CD8-positive, alpha-beta memory T cell (primary cell): ENCODE measurements at regions not wholly inside any gene's neighbourhood (a gene's known extent, or its start where the extent isn't known, plus 50 kb on each side); places are given as distances from the start of the nearest gene placed in this dataset.

ENCODE experiments used
- CTCF ChIA-PET: fragments of 350-600 bp; sonication (Branson Sonifier 250); formaldehyde crosslinking; loops from one replicate; lab custom pipeline; 2021; ENCODE audit warnings: antibody characterized with exemption; lab: Charles Lee
- POLR2A ChIA-PET: fragments of 350-600 bp; sonication (Branson Sonifier 250); formaldehyde crosslinking; loops from one replicate; lab custom pipeline; 2021; ENCODE audit warnings: antibody characterized with exemption; lab: Charles Lee
- DNase-seq, 5 donors: peaks; one replicate each; pipeline versions ENCODE4 v3.0.0 to v3.0.0-alpha.2; 2020 to 2022; ENCODE audit warnings: mixed read lengths in 1 of 5
- H3K27ac ChIP-seq: one replicate; pipeline ENCODE4 v1.7.0; 2013; ENCODE audit warnings: low read depth, mild to moderate bottlenecking, low read length, moderate library complexity
- H3K27me3 ChIP-seq: 2 replicates; pipeline ENCODE4 v1.7.0; 2013; ENCODE audit warnings: low read length, mild to moderate bottlenecking; ENCODE audit not compliant: insufficient read depth, poor library complexity, severe bottlenecking
- H3K36me3 ChIP-seq: 2 replicates; pipeline ENCODE4 v1.7.0; 2013; ENCODE audit warnings: mild to moderate bottlenecking, low read length, moderate library complexity; ENCODE audit not compliant: insufficient read depth
- H3K4me1 ChIP-seq: 2 replicates; pipeline ENCODE4 v1.7.0; 2013; ENCODE audit warnings: mild to moderate bottlenecking, low read length, moderate library complexity; ENCODE audit not compliant: insufficient read depth
- H3K4me3 ChIP-seq: 2 replicates; pipeline ENCODE4 v1.7.0; 2013; ENCODE audit warnings: mild to moderate bottlenecking, low read length
- H3K9me3 ChIP-seq: 2 replicates; pipeline ENCODE4 v1.7.0; 2013; ENCODE audit warnings: mild to moderate bottlenecking, low read length
- H3K27ac Mint-ChIP-seq, 8 donors: one replicate each; pipeline ENCODE4 v1.8.0; 2020 to 2021; ENCODE audit warnings: mixed read lengths in 8 of 8, mild to moderate bottlenecking in 6 of 8, inconsistent platforms in 3 of 8, moderate library complexity in 3 of 8
- H3K27me3 Mint-ChIP-seq, 2 donors: one replicate each; pipeline ENCODE4 v1.8.0; 2020 to 2021; ENCODE audit warnings: mixed read lengths in 2 of 2, mild to moderate bottlenecking in 1 of 2, moderate library complexity in 1 of 2
- H3K36me3 Mint-ChIP-seq, 3 donors: one replicate each; pipeline ENCODE4 v1.8.0; 2020 to 2021; ENCODE audit warnings: mixed read lengths in 3 of 3, inconsistent platforms in 1 of 3, mild to moderate bottlenecking in 1 of 3
- H3K4me1 Mint-ChIP-seq, 3 donors: one replicate each; pipeline ENCODE4 v1.8.0; 2020 to 2021; ENCODE audit warnings: mixed read lengths in 3 of 3, inconsistent platforms in 1 of 3, mild to moderate bottlenecking in 1 of 3
- H3K4me3 Mint-ChIP-seq, 7 donors: one replicate each; pipeline ENCODE4 v1.8.0; 2020 to 2021; ENCODE audit warnings: mixed read lengths in 7 of 7, mild to moderate bottlenecking in 6 of 7, moderate library complexity in 4 of 7, inconsistent platforms in 2 of 7
- H3K9me3 Mint-ChIP-seq, 5 donors: one replicate each; pipeline ENCODE4 v1.8.0; 2020 to 2022; ENCODE audit warnings: mixed read lengths in 5 of 5, mild to moderate bottlenecking in 3 of 5, moderate library complexity in 2 of 5, inconsistent platforms in 1 of 5

DNA sequence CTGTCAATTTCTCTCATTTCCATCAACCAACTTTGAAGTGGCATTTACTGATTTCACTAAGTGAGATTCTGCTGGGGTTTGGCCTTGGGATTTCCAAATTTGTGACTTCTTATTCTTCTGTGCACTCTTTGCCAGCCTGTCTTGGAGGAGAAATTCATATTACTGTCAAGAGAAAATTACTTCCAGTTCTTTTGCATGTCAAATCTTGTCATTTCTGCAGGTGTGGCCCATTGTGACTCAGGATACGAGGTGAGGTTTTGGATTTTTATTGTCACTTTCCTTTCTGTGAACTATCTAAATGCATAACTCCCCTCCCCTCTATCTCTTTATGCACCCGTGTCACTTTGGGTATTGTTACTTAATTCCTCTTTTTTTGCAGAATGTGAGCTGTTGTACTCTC is 102.6 kb upstream of the GUCY1A1 start:
- no peak overlapping the region for H3K27ac Mint-ChIP-seq
- no peak overlapping the region for H3K4me3 Mint-ChIP-seq
- no peaks in the 10 kb centered on the region for H3K36me3 Mint-ChIP-seq
- H3K9me3 Mint-ChIP-seq: peaks cover 0 to 2% (median 0%) of the 10 kb centered on the region in 5 donors
- POLR2A ChIA-PET: no interaction called here
- DNase-seq: no peak
- H3K4me1 Mint-ChIP-seq: no peaks in the 10 kb centered on the region
- CTCF ChIA-PET: no interaction called here
- Histone ChIP-seq H3K27ac (no peak overlapping the region), H3K4me1 (no peaks in the 10 kb centered on the region), H3K9me3 (no peaks in the 10 kb centered on the region), H3K36me3 (no peaks in the 10 kb centered on the region), H3K27me3 (no peaks in the 10 kb centered on the region), H3K4me3 (no peak overlapping the region)
- H3K27me3 Mint-ChIP-seq: peaks cover 0 to 2% of the 10 kb centered on the region in 2 donors

GRCh38 chr4:155559915-155560314 is 106.7 kb upstream of the GUCY1A1 start:
- Mint-ChIP-seq H3K27me3 (peaks cover 0 to 2% of the 10 kb centered on the region in 2 donors), H3K9me3 (peaks cover 0 to 3% (median 0%) of the 10 kb centered on the region in 5 donors), H3K27ac (no peak overlapping the region), H3K4me3 (no peak overlapping the region), H3K4me1 (no peaks in the 10 kb centered on the region), H3K36me3 (no peaks in the 10 kb centered on the region)
- Histone ChIP-seq H3K4me1 (no peaks in the 10 kb centered on the region), H3K9me3 (no peaks in the 10 kb centered on the region), H3K4me3 (no peak overlapping the region), H3K27me3 (no peaks in the 10 kb centered on the region), H3K27ac (no peak overlapping the region), H3K36me3 (no peaks in the 10 kb centered on the region)
- no peak for DNase-seq
- CTCF ChIA-PET: no interaction called here
- POLR2A ChIA-PET: no interaction called here

DNA sequence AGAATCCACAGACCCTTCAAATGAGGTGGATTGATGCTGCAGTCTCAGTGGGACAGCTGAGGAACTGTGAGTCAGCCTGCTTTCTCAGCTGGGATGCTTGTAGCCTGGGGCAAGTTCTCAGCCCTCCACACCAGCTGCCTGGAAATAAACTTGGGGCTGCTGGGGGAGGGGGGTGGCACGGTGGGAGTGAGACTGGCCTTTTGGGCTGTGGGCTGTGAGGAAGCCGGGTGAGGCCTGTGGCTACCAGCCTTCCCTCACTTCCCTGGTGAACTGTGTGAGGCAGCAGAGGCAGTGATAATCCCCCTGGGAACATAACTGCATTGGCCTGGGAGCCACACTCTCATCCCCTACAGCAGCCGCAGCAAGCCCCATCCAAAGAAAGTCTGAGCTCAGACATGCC is 114.5 kb upstream of the GUCY1A1 start:
- Histone ChIP-seq H3K4me3 (no peak overlapping the region), H3K36me3 (no peaks in the 10 kb centered on the region), H3K27ac (no peak overlapping the region), H3K4me1 (no peaks in the 10 kb centered on the region), H3K9me3 (no peaks in the 10 kb centered on the region), H3K27me3 (no peaks in the 10 kb centered on the region)
- POLR2A ChIA-PET: no interaction called here
- no peak overlapping the region for H3K4me3 Mint-ChIP-seq
- DNase-seq: no peak
- H3K27ac Mint-ChIP-seq: no peak overlapping the region
- no peaks in the 10 kb centered on the region for H3K27me3 Mint-ChIP-seq
- H3K36me3 Mint-ChIP-seq: no peaks in the 10 kb centered on the region
- no peaks in the 10 kb centered on the region for H3K4me1 Mint-ChIP-seq
- CTCF ChIA-PET: no interaction called here
- peaks cover 0 to 13% (median 4%) of the 10 kb centered on the region in 5 donors for H3K9me3 Mint-ChIP-seq

- H3K4me1 Mint-ChIP-seq: no peaks in the 10 kb centered on the region
- ChIA-PET POLR2A (no interaction called here), CTCF (no interaction called here)
Observed at GRCh38 chr4:155548173-155548572, 118.5 kb upstream of the GUCY1A1 start.

GRCh38 chr4:155546451-155546850 is 120.2 kb upstream of the GUCY1A1 start:
- no peaks in the 10 kb centered on the region for H3K4me1 ChIP-seq
- CTCF ChIA-PET: no interaction called here

More at GRCh38 chr4:155548173-155548572, 118.5 kb upstream of the GUCY1A1 start:
- Histone ChIP-seq H3K9me3 (no peaks in the 10 kb centered on the region), H3K4me3 (no peak overlapping the region), H3K4me1 (no peaks in the 10 kb centered on the region), H3K36me3 (no peaks in the 10 kb centered on the region), H3K27me3 (no peaks in the 10 kb centered on the region), H3K27ac (no peak overlapping the region)
- Mint-ChIP-seq H3K4me3 (no peak overlapping the region), H3K9me3 (peaks cover 0 to 5% (median 4%) of the 10 kb centered on the region in 5 donors), H3K27ac (no peak overlapping the region), H3K36me3 (no peaks in the 10 kb centered on the region), H3K27me3 (no peaks in the 10 kb centered on the region)
- DNase-seq: no peak

DNA sequence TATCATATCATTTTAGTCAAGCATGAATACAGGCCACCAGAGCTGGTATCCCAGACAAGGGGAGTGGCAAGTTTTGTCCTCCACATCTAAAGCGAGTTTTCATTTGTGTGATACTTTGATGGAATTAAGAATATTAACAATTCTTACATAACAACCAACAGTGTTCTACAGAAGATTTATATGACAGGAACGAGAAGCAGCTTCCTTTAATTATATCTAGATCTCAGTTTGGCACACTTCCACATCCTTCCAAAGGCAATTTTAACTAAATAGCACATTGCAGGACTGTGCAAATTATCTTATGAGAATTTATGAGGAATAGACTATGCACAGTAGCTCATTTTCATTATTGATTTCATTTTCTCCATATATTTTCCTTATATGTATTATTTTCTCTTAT is 121.2 kb upstream of the GUCY1A1 start:
- Histone ChIP-seq H3K4me3 (no peak overlapping the region), H3K27ac (no peak overlapping the region), H3K36me3 (no peaks in the 10 kb centered on the region), H3K4me1 (no peaks in the 10 kb centered on the region), H3K9me3 (no peaks in the 10 kb centered on the region), H3K27me3 (no peaks in the 10 kb centered on the region)
- Mint-ChIP-seq H3K36me3 (no peaks in the 10 kb centered on the region), H3K4me3 (no peak overlapping the region), H3K9me3 (peaks cover 0 to 8% (median 0%) of the 10 kb centered on the region in 5 donors), H3K4me1 (no peaks in the 10 kb centered on the region), H3K27me3 (no peaks in the 10 kb centered on the region), H3K27ac (no peak overlapping the region)
- POLR2A ChIA-PET: no interaction called here
- DNase-seq: no peak
- CTCF ChIA-PET: no interaction called here

More at GRCh38 chr4:155546451-155546850, 120.2 kb upstream of the GUCY1A1 start:
- Histone ChIP-seq H3K27me3 (no peaks in the 10 kb centered on the region), H3K36me3 (no peaks in the 10 kb centered on the region), H3K9me3 (no peaks in the 10 kb centered on the region), H3K27ac (no peak overlapping the region), H3K4me3 (no peak overlapping the region)
- Mint-ChIP-seq H3K4me3 (no peak overlapping the region), H3K4me1 (no peaks in the 10 kb centered on the region), H3K27ac (no peak overlapping the region), H3K9me3 (peaks cover 0 to 10% (median 0%) of the 10 kb centered on the region in 5 donors), H3K27me3 (no peaks in the 10 kb centered on the region), H3K36me3 (no peaks in the 10 kb centered on the region)
- DNase-seq: no peak
- POLR2A ChIA-PET: no interaction called here

DNA sequence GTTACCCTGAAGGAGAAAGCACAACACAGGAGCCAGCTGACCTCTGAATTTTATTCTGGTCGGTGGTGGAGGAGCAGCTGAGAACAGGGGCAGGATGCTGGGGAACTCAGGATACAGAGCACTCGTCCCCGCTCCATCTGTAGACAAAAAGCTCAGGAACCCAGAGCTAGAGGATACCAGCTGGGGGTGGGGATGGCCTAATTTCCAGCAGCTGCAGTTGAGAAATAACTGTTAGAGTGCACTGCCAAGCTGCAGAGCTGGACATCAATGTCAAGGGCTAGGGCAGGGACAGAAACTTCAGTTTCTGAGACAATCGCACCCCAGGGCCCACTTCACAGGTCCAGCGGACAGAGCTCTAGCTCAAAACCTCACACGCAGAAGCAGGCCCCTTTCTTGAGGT is 122.1 kb upstream of the GUCY1A1 start:
- ChIA-PET POLR2A (no interaction called here), CTCF (no interaction called here)
- H3K36me3 Mint-ChIP-seq: no peaks in the 10 kb centered on the region
- H3K27ac ChIP-seq: no peak overlapping the region
- H3K9me3 ChIP-seq: no peaks in the 10 kb centered on the region
- no peaks in the 10 kb centered on the region for H3K36me3 ChIP-seq
- peaks cover 0 to 6% (median 0%) of the 10 kb centered on the region in 5 donors for H3K9me3 Mint-ChIP-seq
- H3K4me3 Mint-ChIP-seq: no peak overlapping the region
- no peaks in the 10 kb centered on the region for H3K27me3 ChIP-seq
- H3K4me3 ChIP-seq: no peak overlapping the region
- no peak for DNase-seq
- H3K27me3 Mint-ChIP-seq: no peaks in the 10 kb centered on the region
- no peak overlapping the region for H3K27ac Mint-ChIP-seq
- H3K4me1 ChIP-seq: no peaks in the 10 kb centered on the region
- no peaks in the 10 kb centered on the region for H3K4me1 Mint-ChIP-seq

DNA sequence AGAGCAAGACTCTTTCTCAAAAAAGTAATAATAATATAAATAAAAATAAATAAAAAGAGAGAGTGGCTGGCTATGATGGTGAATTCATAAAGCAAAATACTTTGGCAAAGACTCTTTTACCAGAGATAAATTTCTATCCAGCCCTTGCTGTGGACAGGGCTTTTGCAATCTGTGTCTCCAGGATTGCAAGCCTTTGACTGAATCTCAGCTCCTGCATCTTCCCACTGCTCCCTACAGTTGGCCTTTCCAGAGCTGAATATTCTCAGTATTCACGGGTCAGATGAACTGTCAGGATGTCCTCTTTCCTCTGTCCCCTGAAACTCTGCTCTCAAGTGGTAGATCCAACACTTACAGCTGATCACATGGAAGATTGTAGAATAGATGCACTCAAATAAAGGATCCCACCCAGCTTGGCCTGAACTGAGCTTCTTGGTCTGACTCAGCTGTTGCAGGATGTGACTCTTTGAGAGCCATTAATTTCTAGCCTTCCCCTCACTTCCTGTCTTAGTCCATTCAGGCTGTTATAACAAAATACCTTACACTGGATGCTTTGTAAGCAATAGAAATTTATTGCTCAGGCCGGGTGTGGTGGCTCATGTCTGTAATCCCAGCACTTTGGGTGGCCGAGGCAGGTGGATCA is 123.4 kb upstream of the GUCY1A1 start:
- Mint-ChIP-seq H3K27ac (no peak overlapping the region), H3K4me3 (no peak overlapping the region), H3K27me3 (no peaks in the 10 kb centered on the region), H3K9me3 (peaks cover 0 to 6% (median 0%) of the 10 kb centered on the region in 5 donors), H3K36me3 (no peaks in the 10 kb centered on the region), H3K4me1 (no peaks in the 10 kb centered on the region)
- Histone ChIP-seq H3K27ac (no peak overlapping the region), H3K4me3 (no peak overlapping the region), H3K4me1 (no peaks in the 10 kb centered on the region), H3K36me3 (no peaks in the 10 kb centered on the region), H3K27me3 (no peaks in the 10 kb centered on the region), H3K9me3 (no peaks in the 10 kb centered on the region)
- DNase-seq: no peak
- CTCF ChIA-PET: no interaction called here
- POLR2A ChIA-PET: no interaction called here
